Fibroblast of villous mesenchyme (primary cell): ENCODE measurements at regions not wholly inside any gene's neighbourhood (a gene's known extent, or its start where the extent isn't known, plus 50 kb on each side); places are given as distances from the start of the nearest gene placed in this dataset.

ENCODE experiments used
- DNase-seq: peaks from one replicate; pipeline ENCODE4 v3.0.0-alpha.2; 2010; ENCODE audit warnings: low read depth
- H3K4me3 ChIP-seq: 2 replicates; pipeline ENCODE4 v1.5.1; 2011; ENCODE audit warnings: low read depth, mild to moderate bottlenecking, low read length
- TF ChIP-seq, protein P1 (sequence below): IDR thresholded peaks from 2 replicates; pipeline ENCODE4 v1.5.1; 2012; ENCODE audit warnings: low read depth, mild to moderate bottlenecking, low read length; ENCODE audit not compliant: insufficient read depth

DNA sequence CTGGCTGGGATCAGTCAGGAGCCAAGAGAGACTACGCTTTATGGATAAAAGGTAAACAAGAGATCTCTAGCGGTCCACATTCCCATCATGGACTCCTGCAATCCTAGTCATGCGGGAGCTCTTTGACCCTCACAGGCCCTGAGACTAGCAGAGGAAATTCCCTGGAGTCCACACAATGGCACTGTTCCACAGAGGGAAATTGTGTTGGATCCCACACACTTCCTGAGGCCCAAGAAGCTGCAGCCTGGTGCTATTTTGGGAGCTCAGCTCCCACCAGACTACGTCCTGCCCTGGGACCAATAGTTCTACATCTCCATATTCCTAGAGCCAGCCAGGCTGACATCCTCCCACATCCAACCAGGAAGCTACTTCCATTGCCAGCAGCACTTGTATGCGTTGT lies 2358.4 kb downstream of the PCDH9 start:
- TF ChIP-seq, protein P1, sequence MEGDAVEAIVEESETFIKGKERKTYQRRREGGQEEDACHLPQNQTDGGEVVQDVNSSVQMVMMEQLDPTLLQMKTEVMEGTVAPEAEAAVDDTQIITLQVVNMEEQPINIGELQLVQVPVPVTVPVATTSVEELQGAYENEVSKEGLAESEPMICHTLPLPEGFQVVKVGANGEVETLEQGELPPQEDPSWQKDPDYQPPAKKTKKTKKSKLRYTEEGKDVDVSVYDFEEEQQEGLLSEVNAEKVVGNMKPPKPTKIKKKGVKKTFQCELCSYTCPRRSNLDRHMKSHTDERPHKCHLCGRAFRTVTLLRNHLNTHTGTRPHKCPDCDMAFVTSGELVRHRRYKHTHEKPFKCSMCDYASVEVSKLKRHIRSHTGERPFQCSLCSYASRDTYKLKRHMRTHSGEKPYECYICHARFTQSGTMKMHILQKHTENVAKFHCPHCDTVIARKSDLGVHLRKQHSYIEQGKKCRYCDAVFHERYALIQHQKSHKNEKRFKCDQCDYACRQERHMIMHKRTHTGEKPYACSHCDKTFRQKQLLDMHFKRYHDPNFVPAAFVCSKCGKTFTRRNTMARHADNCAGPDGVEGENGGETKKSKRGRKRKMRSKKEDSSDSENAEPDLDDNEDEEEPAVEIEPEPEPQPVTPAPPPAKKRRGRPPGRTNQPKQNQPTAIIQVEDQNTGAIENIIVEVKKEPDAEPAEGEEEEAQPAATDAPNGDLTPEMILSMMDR, result no peak
- H3K4me3 ChIP-seq, result no peak overlapping the region
- DNase-seq, result no peak

DNA sequence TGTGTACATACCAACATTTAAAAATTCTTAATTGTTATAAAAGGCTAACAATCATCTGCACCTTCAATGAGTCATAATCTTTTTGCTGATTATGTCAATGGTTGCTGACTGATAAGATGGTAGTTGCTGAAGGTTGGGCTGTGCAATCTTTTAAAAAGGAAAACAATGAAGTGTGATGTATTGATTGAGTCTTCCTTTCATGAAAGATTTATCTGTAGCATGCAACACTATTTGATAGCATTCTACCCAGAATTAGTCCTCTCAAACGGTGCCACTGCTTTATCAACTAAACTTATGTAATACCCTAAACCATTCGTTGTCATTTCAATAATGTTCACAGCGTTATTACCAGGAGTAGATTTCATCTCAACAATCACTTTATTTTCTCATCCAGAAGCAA lies 2360.6 kb downstream of the PCDH9 start:
- TF ChIP-seq, protein P1, result no peak
- H3K4me3 ChIP-seq, result no peak overlapping the region
- DNase-seq, result no peak

GRCh38 chr13:64867856-64868255 lies 2362.3 kb downstream of the PCDH9 start:
- DNase-seq, result no peak
- TF ChIP-seq, protein P1, result no peak
- no peak overlapping the region for H3K4me3 ChIP-seq

GRCh38 chr13:64866331-64866730 lies 2363.8 kb downstream of the PCDH9 start:
- TF ChIP-seq, protein P1, result no peak
- DNase-seq, result no peak
- H3K4me3 ChIP-seq, result no peak overlapping the region

- no peak for DNase-seq
- TF ChIP-seq, protein P1, result no peak
- no peak overlapping the region for H3K4me3 ChIP-seq
Observed at GRCh38 chr13:64855506-64855905, 2374.6 kb downstream of the PCDH9 start.

DNA sequence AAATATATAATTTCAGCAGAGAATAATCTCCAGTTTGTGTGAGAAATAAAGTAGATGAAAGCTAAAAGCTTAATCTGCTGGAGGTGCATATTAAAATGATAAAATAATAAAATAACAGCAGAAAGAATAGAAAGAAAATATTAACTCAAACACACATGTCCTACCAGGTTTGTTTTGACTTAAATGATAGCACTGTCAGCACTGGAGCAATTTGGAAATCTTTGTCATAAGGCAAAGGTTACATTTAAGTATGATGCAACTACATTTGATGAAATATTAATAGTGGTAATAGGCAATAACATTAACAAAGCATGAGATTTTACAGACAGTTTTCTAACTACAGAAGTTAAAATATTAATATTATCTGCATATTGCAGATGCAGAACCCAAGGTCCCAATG lies 2380.1 kb downstream of the PCDH9 start:
- DNase-seq, result no peak
- H3K4me3 ChIP-seq, result no peak overlapping the region
- TF ChIP-seq, protein P1, result no peak

DNA sequence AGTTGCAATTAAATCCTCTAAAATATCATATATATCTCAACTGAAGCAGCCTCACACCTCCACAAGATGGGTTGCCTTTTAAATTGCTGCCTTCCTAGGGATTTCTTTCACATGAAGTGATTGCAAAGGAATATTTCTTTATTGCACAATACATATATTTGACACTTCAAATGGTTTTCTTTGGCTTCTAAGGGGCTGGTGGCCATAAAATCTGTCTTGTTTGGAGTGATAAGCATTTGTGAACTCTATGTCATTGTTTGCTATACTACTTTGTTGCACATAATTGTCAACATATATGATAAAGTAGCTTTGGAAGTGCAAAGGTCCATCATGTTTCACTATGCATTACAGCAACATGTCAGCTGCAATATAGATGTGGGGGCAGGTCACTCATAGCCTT lies 2380.9 kb downstream of the PCDH9 start:
- TF ChIP-seq, protein P1, result no peak
- no peak overlapping the region for H3K4me3 ChIP-seq
- no peak for DNase-seq
